NCI-H345 treated with DMSO at 0.1 percent for 48 hours (cell line): ENCODE measurements at regions not wholly inside any gene's neighbourhood (a gene's known extent, or its start where the extent isn't known, plus 50 kb on each side); places are given as distances from the start of the nearest gene placed in this dataset.
"Not testable (repeated sequence)": the region's sequence is repeated elsewhere in the genome, so short reads cannot be mapped to it uniquely, and the experiment has no call there.

ENCODE experiments used
- DNase-seq: peaks from one replicate; lab custom pipeline; 2025; ENCODE audit not compliant: unreplicated experiment; lab: John Stamatoyannopoulos, UW

- DNase-seq = no peak
Observed at GRCh38 chr4:71204056-71204455, 134.8 kb upstream of the SLC4A4 start.

- no peak for DNase-seq
Observed at GRCh38 chr4:71206763-71207162, 132.1 kb upstream of the SLC4A4 start.

GRCh38 chr4:71209161-71209560, 129.7 kb upstream of the SLC4A4 start:
- no peak for DNase-seq

- no peak for DNase-seq
Observed at GRCh38 chr4:71210823-71211222, 128.0 kb upstream of the SLC4A4 start.

- no peak for DNase-seq
Observed at GRCh38 chr4:71211748-71212147, 127.1 kb upstream of the SLC4A4 start.

- no peak for DNase-seq
Observed at GRCh38 chr4:71212216-71212615, 126.6 kb upstream of the SLC4A4 start.

- DNase-seq = no peak
Observed at GRCh38 chr4:71214578-71214977, 124.2 kb upstream of the SLC4A4 start.

- no peak for DNase-seq
Observed at GRCh38 chr4:71216316-71216959, 122.4 kb upstream of the SLC4A4 start.

- DNase-seq = no peak
Observed at GRCh38 chr4:71217688-71218087, 121.1 kb upstream of the SLC4A4 start.

GRCh38 chr4:71220848-71221247, 118.0 kb upstream of the SLC4A4 start:
- not testable (repeated sequence) for DNase-seq

GRCh38 chr4:71221510-71222466, 117.0 kb upstream of the SLC4A4 start:
- DNase-seq = no peak

GRCh38 chr4:71222661-71223060, 116.2 kb upstream of the SLC4A4 start:
- DNase-seq = no peak

- DNase-seq = peak; percentile 1
Observed at GRCh38 chr4:71229477-71230270, 109.1 kb upstream of the SLC4A4 start.

GRCh38 chr4:71230271-71231128, 108.3 kb upstream of the SLC4A4 start:
- DNase-seq = no peak

- no peak for DNase-seq
Observed at GRCh38 chr4:71231129-71232055, 107.4 kb upstream of the SLC4A4 start.

GRCh38 chr4:71232056-71232430, 106.8 kb upstream of the SLC4A4 start:
- DNase-seq = no peak

- DNase-seq = no peak
Observed at GRCh38 chr4:71232846-71233245, 106.0 kb upstream of the SLC4A4 start.

GRCh38 chr4:71235311-71236201, 103.3 kb upstream of the SLC4A4 start:
- DNase-seq = no peak

- DNase-seq = no peak
Observed at GRCh38 chr4:71236226-71236625, 102.6 kb upstream of the SLC4A4 start.
